IPS-18a (cell line): ENCODE measurements at regions not wholly inside any gene's neighbourhood (a gene's known extent, or its start where the extent isn't known, plus 50 kb on each side); places are given as distances from the start of the nearest gene placed in this dataset.

ENCODE experiments used
- H3K27ac ChIP-seq: one replicate; pipeline ENCODE4 v1.5.1; 2013; ENCODE audit warnings: low read length
- H3K27me3 ChIP-seq: one replicate; pipeline ENCODE4 v1.6.1; 2013; ENCODE audit warnings: mild to moderate bottlenecking, low read length; ENCODE audit not compliant: control insufficient read depth, insufficient read depth
- H3K36me3 ChIP-seq: one replicate; pipeline ENCODE4 v1.6.1; 2013; ENCODE audit warnings: low read depth, low read length; ENCODE audit not compliant: control insufficient read depth
- H3K4me1 ChIP-seq: one replicate; pipeline ENCODE4 v1.6.1; 2013; ENCODE audit warnings: low read depth, low read length; ENCODE audit not compliant: control insufficient read depth
- H3K4me3 ChIP-seq: one replicate; pipeline ENCODE4 v1.5.1; 2013; ENCODE audit warnings: low read length
- H3K9ac ChIP-seq: one replicate; pipeline ENCODE4 v1.6.1; 2013; ENCODE audit warnings: mild to moderate bottlenecking, low read length, moderate library complexity
- H3K9me3 ChIP-seq: one replicate; pipeline ENCODE4 v1.6.1; 2013; ENCODE audit warnings: low read depth, low read length; ENCODE audit not compliant: control insufficient read depth

DNA sequence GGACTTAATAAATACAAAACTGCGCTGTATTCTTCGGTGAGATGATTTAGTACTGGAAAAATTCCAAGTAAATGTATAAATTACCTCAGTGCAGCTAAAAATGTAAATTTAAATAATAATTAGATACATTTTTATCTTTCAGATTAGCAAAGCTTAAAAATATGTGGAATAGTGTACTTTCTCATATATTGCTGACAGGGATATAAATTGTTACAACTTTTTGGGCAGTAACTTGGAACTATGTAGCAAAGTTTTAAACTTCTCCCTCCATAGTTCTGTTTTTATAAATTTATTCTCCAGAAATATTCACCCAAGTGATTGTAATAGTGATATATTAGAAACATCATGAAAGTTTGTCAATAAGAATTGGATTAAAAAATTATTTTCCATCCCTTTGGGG lies 384.6 kb upstream of the CITED2 start:
- H3K4me1 ChIP-seq: no peaks in the 10 kb centered on the region
- no peaks in the 10 kb centered on the region for H3K27me3 ChIP-seq
- no peak overlapping the region for H3K27ac ChIP-seq
- H3K36me3 ChIP-seq: no peaks in the 10 kb centered on the region
- H3K4me3 ChIP-seq: no peak overlapping the region
- H3K9me3 ChIP-seq: no peaks in the 10 kb centered on the region
- no peak overlapping the region for H3K9ac ChIP-seq

GRCh38 chr6:139758209-139758611 lies 383.8 kb upstream of the CITED2 start:
- no peaks in the 10 kb centered on the region for H3K36me3 ChIP-seq
- no peaks in the 10 kb centered on the region for H3K27me3 ChIP-seq
- H3K9me3 ChIP-seq: no peaks in the 10 kb centered on the region
- H3K4me1 ChIP-seq: no peaks in the 10 kb centered on the region
- no peak overlapping the region for H3K4me3 ChIP-seq
- no peak overlapping the region for H3K9ac ChIP-seq
- H3K27ac ChIP-seq: no peak overlapping the region

- no peaks in the 10 kb centered on the region for H3K9me3 ChIP-seq
- H3K9ac ChIP-seq: no peak overlapping the region
- H3K27ac ChIP-seq: no peak overlapping the region
- no peaks in the 10 kb centered on the region for H3K27me3 ChIP-seq
- H3K36me3 ChIP-seq: no peaks in the 10 kb centered on the region
- H3K4me1 ChIP-seq: no peaks in the 10 kb centered on the region
- H3K4me3 ChIP-seq: no peak overlapping the region
Measured at GRCh38 chr6:139757784-139758183, 383.3 kb upstream of the CITED2 start.

DNA sequence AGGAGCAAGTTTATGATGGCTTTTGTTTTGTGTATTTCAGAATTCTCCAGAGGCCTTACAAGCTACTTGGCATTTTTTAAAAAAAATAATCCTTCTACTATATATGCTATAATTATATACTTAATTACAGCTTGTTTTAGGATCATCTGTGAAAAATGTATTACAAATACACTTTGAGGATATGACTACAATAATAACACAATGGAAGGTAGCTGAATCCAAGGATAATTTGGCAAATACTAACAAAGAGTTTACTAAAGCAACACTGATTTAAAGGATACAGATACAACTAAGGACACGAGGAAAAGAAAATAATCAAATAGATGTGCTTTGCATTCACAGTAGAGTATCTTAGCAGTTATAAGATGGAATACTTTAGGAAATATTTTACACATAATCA lies 381.9 kb upstream of the CITED2 start:
- Histone ChIP-seq H3K4me3 (no peak overlapping the region), H3K36me3 (no peaks in the 10 kb centered on the region), H3K9me3 (no peaks in the 10 kb centered on the region), H3K9ac (no peak overlapping the region), H3K27me3 (no peaks in the 10 kb centered on the region), H3K27ac (no peak overlapping the region), H3K4me1 (no peaks in the 10 kb centered on the region)

- Histone ChIP-seq H3K27me3 (no peaks in the 10 kb centered on the region), H3K4me3 (no peak overlapping the region), H3K9ac (no peak overlapping the region), H3K27ac (no peak overlapping the region), H3K9me3 (no peaks in the 10 kb centered on the region), H3K36me3 (no peaks in the 10 kb centered on the region), H3K4me1 (no peaks in the 10 kb centered on the region)
Measured at GRCh38 chr6:139754898-139755775, 380.7 kb upstream of the CITED2 start.

DNA sequence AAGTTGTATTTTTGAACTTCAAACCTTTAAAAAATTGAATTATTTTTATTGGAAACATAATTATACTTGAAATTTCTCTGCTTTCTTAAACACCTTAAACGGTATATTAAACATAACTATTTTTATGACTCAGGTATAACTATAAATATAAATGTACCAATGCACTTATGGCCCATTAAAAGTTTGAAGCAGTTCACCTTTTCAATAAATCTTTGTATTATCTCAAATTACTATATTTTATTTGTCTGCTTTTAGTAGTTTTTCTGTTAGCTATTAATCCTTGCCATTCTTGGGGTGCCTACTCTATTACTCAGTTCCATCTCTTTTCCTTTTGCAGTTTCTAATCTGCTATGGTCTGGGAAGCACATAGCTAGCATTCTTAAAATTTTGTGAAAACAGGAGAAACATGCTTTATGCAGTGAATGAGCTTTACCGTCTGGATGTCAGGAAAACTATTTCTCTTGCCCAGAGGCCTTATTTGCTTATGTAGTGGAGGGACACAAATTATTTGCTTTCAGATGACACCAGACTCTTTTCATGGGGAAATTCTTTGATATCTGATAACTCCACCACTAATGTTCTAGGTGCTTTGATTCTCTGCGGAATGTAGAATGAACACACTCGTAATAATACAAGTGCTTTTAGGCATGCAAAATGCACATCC lies 378.9 kb upstream of the CITED2 start:
- Histone ChIP-seq H3K27me3 (no peaks in the 10 kb centered on the region), H3K9me3 (no peaks in the 10 kb centered on the region), H3K36me3 (no peaks in the 10 kb centered on the region), H3K4me1 (no peaks in the 10 kb centered on the region), H3K4me3 (no peak overlapping the region), H3K9ac (no peak overlapping the region), H3K27ac (no peak overlapping the region)

- no peak overlapping the region for H3K4me3 ChIP-seq
- H3K36me3 ChIP-seq: no peaks in the 10 kb centered on the region
- no peaks in the 10 kb centered on the region for H3K9me3 ChIP-seq
- no peak overlapping the region for H3K9ac ChIP-seq
- H3K27ac ChIP-seq: no peak overlapping the region
- no peaks in the 10 kb centered on the region for H3K4me1 ChIP-seq
- H3K27me3 ChIP-seq: no peaks in the 10 kb centered on the region
Measured at GRCh38 chr6:139752086-139752485, 377.6 kb upstream of the CITED2 start.

DNA sequence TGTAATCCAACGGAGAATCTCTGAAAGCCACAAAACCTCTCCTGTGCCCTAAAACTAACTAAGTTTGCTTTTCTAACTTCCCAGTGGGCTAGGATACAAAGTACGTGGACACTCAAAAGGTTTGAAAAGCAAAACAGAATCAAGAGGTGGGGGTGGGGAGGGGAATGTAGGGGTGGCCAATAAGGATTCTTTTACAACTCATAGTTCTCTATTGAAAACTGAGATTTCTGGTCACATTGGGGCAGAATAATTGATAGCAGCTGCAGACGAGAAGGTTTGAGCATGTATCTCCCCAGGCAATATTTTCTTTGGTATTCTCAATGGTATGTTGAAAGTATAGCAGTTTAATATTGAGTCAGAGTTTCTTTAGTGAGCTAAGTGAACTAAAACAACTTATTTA lies 376.7 kb upstream of the CITED2 start:
- H3K36me3 ChIP-seq: no peaks in the 10 kb centered on the region
- H3K9ac ChIP-seq: no peak overlapping the region
- H3K4me1 ChIP-seq: no peaks in the 10 kb centered on the region
- H3K9me3 ChIP-seq: no peaks in the 10 kb centered on the region
- H3K27me3 ChIP-seq: no peaks in the 10 kb centered on the region
- H3K27ac ChIP-seq: no peak overlapping the region
- no peak overlapping the region for H3K4me3 ChIP-seq

DNA sequence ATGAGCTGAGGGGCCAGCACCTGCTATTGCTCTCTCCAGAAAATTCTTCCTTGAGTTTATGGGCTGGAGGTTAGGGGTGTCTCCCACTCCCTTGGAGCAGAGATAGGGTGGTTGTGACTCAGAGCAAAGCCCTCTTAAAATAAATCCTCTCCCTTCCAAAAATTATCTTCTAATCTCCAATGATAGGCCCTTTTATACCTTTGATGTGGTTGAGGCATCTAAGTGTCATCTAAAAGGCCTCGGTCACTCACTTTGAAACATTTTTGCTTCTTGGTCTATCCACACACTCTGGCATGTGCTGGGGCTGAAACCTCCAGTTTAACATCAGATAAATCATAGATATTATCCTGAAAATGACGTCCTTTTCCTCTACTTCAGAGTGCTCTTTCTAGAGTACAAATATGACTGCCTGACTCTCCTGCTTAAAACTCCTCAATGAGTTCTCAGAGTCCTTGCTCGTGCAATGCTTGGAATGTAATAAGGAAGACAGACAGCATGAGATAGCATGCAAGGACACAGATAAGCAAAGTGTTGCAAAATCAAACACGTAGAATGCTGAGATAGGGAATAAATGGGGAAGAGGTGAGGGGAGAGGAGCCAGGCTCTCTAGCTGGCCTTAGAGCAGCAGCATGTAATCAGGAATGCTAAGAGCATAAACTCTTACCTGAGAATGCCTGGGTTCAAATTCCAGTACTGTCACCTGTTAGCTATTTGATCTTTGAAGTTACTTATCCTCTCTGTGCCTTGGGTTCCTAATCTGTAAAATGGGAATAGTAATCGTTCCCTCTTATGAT lies 374.1 kb upstream of the CITED2 start:
- no peak overlapping the region for H3K9ac ChIP-seq
- no peaks in the 10 kb centered on the region for H3K36me3 ChIP-seq
- H3K4me3 ChIP-seq: no peak overlapping the region
- no peak overlapping the region for H3K27ac ChIP-seq
- no peaks in the 10 kb centered on the region for H3K9me3 ChIP-seq
- H3K4me1 ChIP-seq: no peaks in the 10 kb centered on the region
- H3K27me3 ChIP-seq: no peaks in the 10 kb centered on the region

- no peak overlapping the region for H3K4me3 ChIP-seq
- H3K4me1 ChIP-seq: no peaks in the 10 kb centered on the region
- H3K27ac ChIP-seq: no peak overlapping the region
- H3K9me3 ChIP-seq: no peaks in the 10 kb centered on the region
- H3K9ac ChIP-seq: no peak overlapping the region
- H3K36me3 ChIP-seq: no peaks in the 10 kb centered on the region
- no peaks in the 10 kb centered on the region for H3K27me3 ChIP-seq
Measured at GRCh38 chr6:139747154-139747553, 372.7 kb upstream of the CITED2 start.

- Histone ChIP-seq H3K4me3 (no peak overlapping the region), H3K9me3 (no peaks in the 10 kb centered on the region), H3K4me1 (no peaks in the 10 kb centered on the region), H3K27me3 (no peaks in the 10 kb centered on the region), H3K27ac (no peak overlapping the region), H3K9ac (no peak overlapping the region), H3K36me3 (no peaks in the 10 kb centered on the region)
Measured at GRCh38 chr6:139744891-139745290, 370.4 kb upstream of the CITED2 start.
